GM23338 (cell line): ENCODE measurements at regions not wholly inside any gene's neighbourhood (a gene's known extent, or its start where the extent isn't known, plus 50 kb on each side); places are given as distances from the start of the nearest gene placed in this dataset.

Source experiments
- ATAC-seq: fragments of 200-7000 bp; cut with Tn5 transposase; 3 replicates; pipeline ENCODE4 v1.9.1; 2020
- DNase-seq: peaks from one replicate; pipeline ENCODE4 v3.0.0-alpha.2; 2015; ENCODE audit warnings: low spot score
- H2AFZ ChIP-seq: fragments of 200-600 bp; sonication (generic); 2 replicates; pipeline ENCODE4 v1.8.0; 2016; ENCODE audit warnings: antibody characterized with exemption, mild to moderate bottlenecking, moderate library complexity
- H3F3A ChIP-seq: fragments of 200-600 bp; sonication (generic); replicated peaks from 2 replicates; pipeline ENCODE4 v1.8.0; 2017; ENCODE audit warnings: antibody characterized with exemption, mixed run types, low read depth
- H3K27ac ChIP-seq: fragments of 200-600 bp; sonication (generic); 2 replicates; pipeline ENCODE4 v1.6.1; 2016; ENCODE audit warnings: low read depth
- H3K27me3 ChIP-seq: fragments of 200-600 bp; sonication (generic); 2 replicates; pipeline ENCODE4 v1.8.0; 2016; ENCODE audit warnings: mild to moderate bottlenecking, mixed run types, moderate library complexity; ENCODE audit not compliant: insufficient read depth
- H3K36me3 ChIP-seq: fragments of 200-600 bp; sonication (generic); 2 replicates; pipeline ENCODE4 v1.8.0; 2016; ENCODE audit warnings: mild to moderate bottlenecking; ENCODE audit not compliant: insufficient read depth
- H3K4me1 ChIP-seq: fragments of 200-600 bp; sonication (generic); 2 replicates; pipeline ENCODE4 v1.8.0; 2016; ENCODE audit warnings: mild to moderate bottlenecking, moderate library complexity; ENCODE audit not compliant: insufficient read depth
- H3K4me2 ChIP-seq: fragments of 200-600 bp; sonication (generic); 2 replicates; pipeline ENCODE4 v1.7.1; 2017; ENCODE audit warnings: mixed run types
- H3K4me3 ChIP-seq: fragments of 200-600 bp; sonication (generic); 2 replicates; pipeline ENCODE4 v1.6.1; 2016; ENCODE audit warnings: mixed run types
- H3K79me2 ChIP-seq: fragments of 200-600 bp; sonication (generic); replicated peaks from 2 replicates; pipeline ENCODE4 v1.8.0; 2017; ENCODE audit warnings: mild to moderate bottlenecking; ENCODE audit not compliant: insufficient read depth
- H3K9me2 ChIP-seq: fragments of 200-600 bp; sonication (generic); 2 replicates; pipeline ENCODE4 v1.8.0; 2017; ENCODE audit not compliant: insufficient read depth
- H4K20me1 ChIP-seq: fragments of 200-600 bp; sonication (generic); replicated peaks from 2 replicates; pipeline ENCODE4 v1.8.0; 2017; ENCODE audit warnings: mild to moderate bottlenecking; ENCODE audit not compliant: insufficient read depth
- H3K27ac Mint-ChIP-seq: 2 replicates; pipeline ENCODE4 v1.8.0; 2020; ENCODE audit warnings: inconsistent platforms, mild to moderate bottlenecking, moderate library complexity, mixed read lengths
- H3K27me3 Mint-ChIP-seq: 3 replicates; pipeline ENCODE4 v1.8.0; 2022; ENCODE audit warnings: low read depth, mild to moderate bottlenecking, moderate library complexity, mixed read lengths, inconsistent platforms; ENCODE audit not compliant: insufficient read depth, poor library complexity
- H3K36me3 Mint-ChIP-seq: 3 replicates; pipeline ENCODE4 v1.8.0; 2021; ENCODE audit warnings: low read depth, mild to moderate bottlenecking, inconsistent platforms, moderate library complexity, mixed read lengths
- H3K4me1 Mint-ChIP-seq: 3 replicates; pipeline ENCODE4 v1.8.0; 2020; ENCODE audit warnings: mild to moderate bottlenecking, inconsistent platforms, mixed read lengths
- H3K4me3 Mint-ChIP-seq: 3 replicates; pipeline ENCODE4 v1.8.0; 2021; ENCODE audit warnings: moderate library complexity, mild to moderate bottlenecking, inconsistent platforms, mixed read lengths
- H3K9me3 Mint-ChIP-seq: 3 replicates; pipeline ENCODE4 v1.8.0; 2020; ENCODE audit warnings: moderate library complexity, mild to moderate bottlenecking, inconsistent platforms, mixed read lengths
- CREB1 ChIP-seq: fragments of 250-450 bp; sonication (Bioruptor Pico); IDR thresholded peaks from 2 replicates; pipeline ENCODE4 v1.5.0; 2020; ENCODE audit warnings: low read depth, mild to moderate bottlenecking, moderate library complexity
- EZH2 ChIP-seq: fragments of 200-600 bp; sonication (generic); IDR thresholded peaks from one replicate; pipeline ENCODE4 v1.8.0; 2017; ENCODE audit warnings: antibody characterized with exemption, mild to moderate bottlenecking, low read depth; ENCODE audit not compliant: unreplicated experiment
- EZH2phosphoT487 ChIP-seq: fragments of 200-600 bp; sonication (generic); IDR thresholded peaks from one replicate; pipeline ENCODE4 v1.8.1; 2018; ENCODE audit warnings: antibody characterized with exemption; ENCODE audit not compliant: unreplicated experiment
- JUNB ChIP-seq: IDR thresholded peaks from one replicate; pipeline ENCODE4 v1.6.1; 2016; ENCODE audit warnings: antibody characterized with exemption; ENCODE audit not compliant: unreplicated experiment
- NANOG ChIP-seq: IDR thresholded peaks from 2 replicates; pipeline ENCODE4 v1.6.1; 2016; ENCODE audit warnings: antibody characterized with exemption, borderline replicate concordance
- POLR2AphosphoS5 ChIP-seq: IDR thresholded peaks from 2 replicates; pipeline ENCODE4 v1.6.1; 2016; ENCODE audit warnings: antibody characterized with exemption, low read depth
- STAT1 ChIP-seq: IDR thresholded peaks from one replicate; pipeline ENCODE4 v1.6.1; 2016; ENCODE audit warnings: antibody characterized with exemption; ENCODE audit not compliant: unreplicated experiment
- ZNF114 ChIP-seq: fragments of 250-450 bp; sonication (Bioruptor Pico); IDR thresholded peaks from 2 replicates; pipeline ENCODE4 v1.5.0; 2020; ENCODE audit warnings: mild to moderate bottlenecking, moderate library complexity
- ZNF331 ChIP-seq: fragments of 250-450 bp; sonication (Bioruptor Pico); IDR thresholded peaks from 2 replicates; pipeline ENCODE4 v1.5.0; 2020; ENCODE audit warnings: low read depth, mild to moderate bottlenecking, moderate library complexity
- TF ChIP-seq, protein P1 (sequence below), 2 experiments: fragments of 200-600 bp in 1 of 2; sonication (generic) in 1 of 2; conservative IDR thresholded peaks; 2 replicates each; pipeline versions ENCODE4 v1.5.1 to v1.6.1; 2016 to 2017; ENCODE audit warnings: antibody characterized with exemption in 2 of 2, low read depth in 2 of 2, mild to moderate bottlenecking in 2 of 2, moderate library complexity in 1 of 2
- TF ChIP-seq, protein P2 (sequence below): IDR thresholded peaks from 2 replicates; pipeline ENCODE4 v1.6.1; 2016; ENCODE audit warnings: antibody characterized with exemption
- TF ChIP-seq, protein P3 (sequence below): IDR thresholded peaks from one replicate; pipeline ENCODE4 v1.6.1; 2018; ENCODE audit warnings: antibody characterized with exemption; ENCODE audit not compliant: unreplicated experiment
- TF ChIP-seq, protein P4 (sequence below): fragments of 250-450 bp; sonication (Bioruptor Pico); IDR thresholded peaks from 2 replicates; pipeline ENCODE4 v1.5.0; 2020; ENCODE audit warnings: mild to moderate bottlenecking, moderate library complexity

DNA sequence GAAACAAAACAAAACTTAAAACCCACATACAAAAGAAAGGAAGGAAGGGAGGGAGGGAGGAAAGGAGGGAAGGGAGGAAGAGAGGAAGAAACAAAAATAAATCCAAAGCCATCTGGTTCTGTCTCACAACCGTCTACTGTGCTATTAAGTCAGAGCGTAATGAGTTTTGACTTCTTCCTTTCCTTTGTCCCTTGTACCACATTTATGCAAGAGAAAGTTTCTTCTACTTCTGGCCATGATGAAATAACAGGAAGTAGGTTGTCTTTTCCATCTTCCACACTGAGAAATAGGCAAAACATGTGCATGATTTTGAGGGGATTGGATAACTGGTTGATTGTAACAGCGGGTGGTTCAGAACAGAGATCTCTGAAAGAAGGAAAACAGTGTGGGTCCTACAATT lies 121.4 kb downstream of the CTAGE1 start:
- H2AFZ ChIP-seq, result no peak overlapping the region
- H3K36me3 ChIP-seq, result no peaks in the 10 kb centered on the region
- H3K27ac ChIP-seq, result no peak overlapping the region
- no peak for ATAC-seq
- H3K27me3 ChIP-seq, result no peaks in the 10 kb centered on the region
- no peak for DNase-seq
- Mint-ChIP-seq H3K4me3 (no peak overlapping the region), H3K27ac (no peak overlapping the region), H3K4me1 (no peaks in the 10 kb centered on the region), H3K27me3 (no peaks in the 10 kb centered on the region), H3K36me3 (no peaks in the 10 kb centered on the region), H3K9me3 (no peaks in the 10 kb centered on the region)
- H3K4me1 ChIP-seq, result no peaks in the 10 kb centered on the region
- no peak overlapping the region for H3K4me3 ChIP-seq
- no peak for TF ChIP-seq POLR2AphosphoS5
- TF ChIP-seq, protein P1, sequence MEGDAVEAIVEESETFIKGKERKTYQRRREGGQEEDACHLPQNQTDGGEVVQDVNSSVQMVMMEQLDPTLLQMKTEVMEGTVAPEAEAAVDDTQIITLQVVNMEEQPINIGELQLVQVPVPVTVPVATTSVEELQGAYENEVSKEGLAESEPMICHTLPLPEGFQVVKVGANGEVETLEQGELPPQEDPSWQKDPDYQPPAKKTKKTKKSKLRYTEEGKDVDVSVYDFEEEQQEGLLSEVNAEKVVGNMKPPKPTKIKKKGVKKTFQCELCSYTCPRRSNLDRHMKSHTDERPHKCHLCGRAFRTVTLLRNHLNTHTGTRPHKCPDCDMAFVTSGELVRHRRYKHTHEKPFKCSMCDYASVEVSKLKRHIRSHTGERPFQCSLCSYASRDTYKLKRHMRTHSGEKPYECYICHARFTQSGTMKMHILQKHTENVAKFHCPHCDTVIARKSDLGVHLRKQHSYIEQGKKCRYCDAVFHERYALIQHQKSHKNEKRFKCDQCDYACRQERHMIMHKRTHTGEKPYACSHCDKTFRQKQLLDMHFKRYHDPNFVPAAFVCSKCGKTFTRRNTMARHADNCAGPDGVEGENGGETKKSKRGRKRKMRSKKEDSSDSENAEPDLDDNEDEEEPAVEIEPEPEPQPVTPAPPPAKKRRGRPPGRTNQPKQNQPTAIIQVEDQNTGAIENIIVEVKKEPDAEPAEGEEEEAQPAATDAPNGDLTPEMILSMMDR (conservative IDR thresholded peaks at IDR 0.05; ENCODE audit: low read depth in 2 of 2), result no peak
- TF ChIP-seq, protein P2, sequence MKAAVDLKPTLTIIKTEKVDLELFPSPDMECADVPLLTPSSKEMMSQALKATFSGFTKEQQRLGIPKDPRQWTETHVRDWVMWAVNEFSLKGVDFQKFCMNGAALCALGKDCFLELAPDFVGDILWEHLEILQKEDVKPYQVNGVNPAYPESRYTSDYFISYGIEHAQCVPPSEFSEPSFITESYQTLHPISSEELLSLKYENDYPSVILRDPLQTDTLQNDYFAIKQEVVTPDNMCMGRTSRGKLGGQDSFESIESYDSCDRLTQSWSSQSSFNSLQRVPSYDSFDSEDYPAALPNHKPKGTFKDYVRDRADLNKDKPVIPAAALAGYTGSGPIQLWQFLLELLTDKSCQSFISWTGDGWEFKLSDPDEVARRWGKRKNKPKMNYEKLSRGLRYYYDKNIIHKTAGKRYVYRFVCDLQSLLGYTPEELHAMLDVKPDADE, result no peak
- TF ChIP-seq ZNF114, result no peak
- no peak for TF ChIP-seq CREB1 (CRISPR knock-in tag)
- no peak for TF ChIP-seq ZNF331
- TF ChIP-seq STAT1, result no peak
- TF ChIP-seq, protein P3, sequence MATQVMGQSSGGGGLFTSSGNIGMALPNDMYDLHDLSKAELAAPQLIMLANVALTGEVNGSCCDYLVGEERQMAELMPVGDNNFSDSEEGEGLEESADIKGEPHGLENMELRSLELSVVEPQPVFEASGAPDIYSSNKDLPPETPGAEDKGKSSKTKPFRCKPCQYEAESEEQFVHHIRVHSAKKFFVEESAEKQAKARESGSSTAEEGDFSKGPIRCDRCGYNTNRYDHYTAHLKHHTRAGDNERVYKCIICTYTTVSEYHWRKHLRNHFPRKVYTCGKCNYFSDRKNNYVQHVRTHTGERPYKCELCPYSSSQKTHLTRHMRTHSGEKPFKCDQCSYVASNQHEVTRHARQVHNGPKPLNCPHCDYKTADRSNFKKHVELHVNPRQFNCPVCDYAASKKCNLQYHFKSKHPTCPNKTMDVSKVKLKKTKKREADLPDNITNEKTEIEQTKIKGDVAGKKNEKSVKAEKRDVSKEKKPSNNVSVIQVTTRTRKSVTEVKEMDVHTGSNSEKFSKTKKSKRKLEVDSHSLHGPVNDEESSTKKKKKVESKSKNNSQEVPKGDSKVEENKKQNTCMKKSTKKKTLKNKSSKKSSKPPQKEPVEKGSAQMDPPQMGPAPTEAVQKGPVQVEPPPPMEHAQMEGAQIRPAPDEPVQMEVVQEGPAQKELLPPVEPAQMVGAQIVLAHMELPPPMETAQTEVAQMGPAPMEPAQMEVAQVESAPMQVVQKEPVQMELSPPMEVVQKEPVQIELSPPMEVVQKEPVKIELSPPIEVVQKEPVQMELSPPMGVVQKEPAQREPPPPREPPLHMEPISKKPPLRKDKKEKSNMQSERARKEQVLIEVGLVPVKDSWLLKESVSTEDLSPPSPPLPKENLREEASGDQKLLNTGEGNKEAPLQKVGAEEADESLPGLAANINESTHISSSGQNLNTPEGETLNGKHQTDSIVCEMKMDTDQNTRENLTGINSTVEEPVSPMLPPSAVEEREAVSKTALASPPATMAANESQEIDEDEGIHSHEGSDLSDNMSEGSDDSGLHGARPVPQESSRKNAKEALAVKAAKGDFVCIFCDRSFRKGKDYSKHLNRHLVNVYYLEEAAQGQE, result no peak
- TF ChIP-seq EZH2phosphoT487, result no peak
- no peak for TF ChIP-seq JUNB
- no peak for TF ChIP-seq EZH2
- TF ChIP-seq NANOG, result no peak
- TF ChIP-seq, protein P4, sequence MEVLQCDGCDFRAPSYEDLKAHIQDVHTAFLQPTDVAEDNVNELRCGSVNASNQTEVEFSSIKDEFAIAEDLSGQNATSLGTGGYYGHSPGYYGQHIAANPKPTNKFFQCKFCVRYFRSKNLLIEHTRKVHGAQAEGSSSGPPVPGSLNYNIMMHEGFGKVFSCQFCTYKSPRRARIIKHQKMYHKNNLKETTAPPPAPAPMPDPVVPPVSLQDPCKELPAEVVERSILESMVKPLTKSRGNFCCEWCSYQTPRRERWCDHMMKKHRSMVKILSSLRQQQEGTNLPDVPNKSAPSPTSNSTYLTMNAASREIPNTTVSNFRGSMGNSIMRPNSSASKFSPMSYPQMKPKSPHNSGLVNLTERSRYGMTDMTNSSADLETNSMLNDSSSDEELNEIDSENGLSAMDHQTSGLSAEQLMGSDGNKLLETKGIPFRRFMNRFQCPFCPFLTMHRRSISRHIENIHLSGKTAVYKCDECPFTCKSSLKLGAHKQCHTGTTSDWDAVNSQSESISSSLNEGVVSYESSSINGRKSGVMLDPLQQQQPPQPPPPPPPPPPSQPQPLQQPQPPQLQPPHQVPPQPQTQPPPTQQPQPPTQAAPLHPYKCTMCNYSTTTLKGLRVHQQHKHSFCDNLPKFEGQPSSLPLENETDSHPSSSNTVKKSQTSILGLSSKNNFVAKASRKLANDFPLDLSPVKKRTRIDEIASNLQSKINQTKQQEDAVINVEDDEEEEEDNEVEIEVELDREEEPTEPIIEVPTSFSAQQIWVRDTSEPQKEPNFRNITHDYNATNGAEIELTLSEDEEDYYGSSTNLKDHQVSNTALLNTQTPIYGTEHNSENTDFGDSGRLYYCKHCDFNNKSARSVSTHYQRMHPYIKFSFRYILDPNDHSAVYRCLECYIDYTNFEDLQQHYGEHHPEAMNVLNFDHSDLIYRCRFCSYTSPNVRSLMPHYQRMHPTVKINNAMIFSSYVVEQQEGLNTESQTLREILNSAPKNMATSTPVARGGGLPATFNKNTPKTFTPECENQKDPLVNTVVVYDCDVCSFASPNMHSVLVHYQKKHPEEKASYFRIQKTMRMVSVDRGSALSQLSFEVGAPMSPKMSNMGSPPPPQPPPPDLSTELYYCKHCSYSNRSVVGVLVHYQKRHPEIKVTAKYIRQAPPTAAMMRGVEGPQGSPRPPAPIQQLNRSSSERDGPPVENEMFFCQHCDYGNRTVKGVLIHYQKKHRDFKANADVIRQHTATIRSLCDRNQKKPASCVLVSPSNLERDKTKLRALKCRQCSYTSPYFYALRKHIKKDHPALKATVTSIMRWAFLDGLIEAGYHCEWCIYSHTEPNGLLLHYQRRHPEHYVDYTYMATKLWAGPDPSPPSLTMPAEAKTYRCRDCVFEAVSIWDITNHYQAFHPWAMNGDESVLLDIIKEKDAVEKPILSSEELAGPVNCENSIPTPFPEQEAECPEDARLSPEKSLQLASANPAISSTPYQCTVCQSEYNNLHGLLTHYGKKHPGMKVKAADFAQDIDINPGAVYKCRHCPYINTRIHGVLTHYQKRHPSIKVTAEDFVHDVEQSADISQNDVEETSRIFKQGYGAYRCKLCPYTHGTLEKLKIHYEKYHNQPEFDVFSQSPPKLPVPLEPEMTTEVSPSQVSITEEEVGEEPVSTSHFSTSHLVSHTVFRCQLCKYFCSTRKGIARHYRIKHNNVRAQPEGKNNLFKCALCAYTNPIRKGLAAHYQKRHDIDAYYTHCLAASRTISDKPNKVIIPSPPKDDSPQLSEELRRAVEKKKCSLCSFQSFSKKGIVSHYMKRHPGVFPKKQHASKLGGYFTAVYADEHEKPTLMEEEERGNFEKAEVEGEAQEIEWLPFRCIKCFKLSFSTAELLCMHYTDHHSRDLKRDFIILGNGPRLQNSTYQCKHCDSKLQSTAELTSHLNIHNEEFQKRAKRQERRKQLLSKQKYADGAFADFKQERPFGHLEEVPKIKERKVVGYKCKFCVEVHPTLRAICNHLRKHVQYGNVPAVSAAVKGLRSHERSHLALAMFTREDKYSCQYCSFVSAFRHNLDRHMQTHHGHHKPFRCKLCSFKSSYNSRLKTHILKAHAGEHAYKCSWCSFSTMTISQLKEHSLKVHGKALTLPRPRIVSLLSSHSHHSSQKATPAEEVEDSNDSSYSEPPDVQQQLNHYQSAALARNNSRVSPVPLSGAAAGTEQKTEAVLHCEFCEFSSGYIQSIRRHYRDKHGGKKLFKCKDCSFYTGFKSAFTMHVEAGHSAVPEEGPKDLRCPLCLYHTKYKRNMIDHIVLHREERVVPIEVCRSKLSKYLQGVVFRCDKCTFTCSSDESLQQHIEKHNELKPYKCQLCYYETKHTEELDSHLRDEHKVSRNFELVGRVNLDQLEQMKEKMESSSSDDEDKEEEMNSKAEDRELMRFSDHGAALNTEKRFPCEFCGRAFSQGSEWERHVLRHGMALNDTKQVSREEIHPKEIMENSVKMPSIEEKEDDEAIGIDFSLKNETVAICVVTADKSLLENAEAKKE (CRISPR knock-in tag), result no peak
- H3F3A ChIP-seq, result no peaks in the 10 kb centered on the region
- no peaks in the 10 kb centered on the region for H3K79me2 ChIP-seq
- no peaks in the 10 kb centered on the region for H4K20me1 ChIP-seq
- no peak overlapping the region for H3K4me2 ChIP-seq
- peaks cover 5% of the 10 kb centered on the region; the same call in 1 of the 2 replicates for H3K9me2 ChIP-seq
